ENCODE measurements at regions not wholly inside any gene's neighbourhood (a gene's known extent, or its start where the extent isn't known, plus 50 kb on each side); places are given as distances from the start of the nearest gene placed in this dataset.

GRCh38 chr21:34219334-34220060 is 144.3 kb upstream of the KCNE2 start:
- no peak for TF ChIP-seq CTCF (IDR thresholded peaks at IDR 0.05)
- no peak for DNase-seq (ENCODE audit: low spot score)
- no peak for ATAC-seq (ENCODE audit: low FRiP score)

- ATAC-seq (ENCODE audit: low FRiP score) (no peak), DNase-seq (ENCODE audit: low spot score) (no peak)
- TF ChIP-seq CTCF (IDR thresholded peaks at IDR 0.05), result no peak
Measured at GRCh38 chr21:34220556-34221195, 143.1 kb upstream of the KCNE2 start.

DNA sequence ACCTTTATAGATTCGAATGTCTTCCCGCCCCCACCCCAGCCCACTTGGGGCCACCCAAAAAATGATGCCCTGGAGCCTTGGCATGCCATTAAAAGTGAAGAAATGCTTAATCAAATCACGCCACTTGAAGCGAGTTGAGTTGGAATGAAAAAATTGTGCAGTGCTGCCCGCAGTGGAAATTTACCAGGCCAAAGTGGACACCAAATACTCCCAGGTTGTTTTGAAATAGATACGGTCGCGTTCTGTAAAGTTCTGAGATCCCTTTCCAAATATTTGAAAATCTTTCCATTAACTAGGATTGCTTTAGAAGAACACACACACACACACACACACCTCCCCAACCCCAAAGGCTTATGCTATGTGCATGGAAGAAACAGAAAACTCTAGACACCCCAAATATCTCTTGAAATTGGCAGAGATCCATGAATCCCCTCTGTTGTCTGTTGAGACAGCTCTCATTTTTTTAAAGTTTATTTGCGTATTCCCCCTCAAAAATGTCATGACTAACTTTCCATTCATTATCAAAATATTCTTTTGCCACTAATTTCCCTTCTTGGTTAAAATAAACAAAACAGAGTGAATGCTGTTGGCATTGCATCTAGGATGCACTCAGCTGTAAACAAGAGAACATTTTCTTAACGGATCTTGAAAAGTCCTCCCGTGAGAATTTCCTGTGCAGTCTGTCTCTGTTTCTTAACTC is 142.3 kb upstream of the KCNE2 start:
- ATAC-seq (ENCODE audit: low FRiP score) (no peak), DNase-seq (ENCODE audit: low spot score) (no peak)
- TF ChIP-seq CTCF (IDR thresholded peaks at IDR 0.05), result no peak

DNA sequence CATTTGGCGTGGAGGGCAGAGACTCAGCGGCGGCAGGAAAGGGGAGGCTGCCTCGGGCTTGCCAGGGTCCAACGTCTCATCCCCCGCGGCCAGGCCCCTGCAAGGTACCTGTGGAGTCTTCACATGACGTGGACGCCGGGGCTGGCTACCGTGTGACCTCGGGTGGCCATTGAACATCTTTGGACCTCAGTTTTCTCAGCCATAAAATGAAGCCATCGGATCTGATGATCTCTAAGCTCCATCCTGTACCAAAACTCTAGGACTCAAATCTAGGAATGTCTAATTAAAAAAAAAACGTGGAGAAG is 141.8 kb upstream of the KCNE2 start:
- ATAC-seq (ENCODE audit: low FRiP score) (no peak), DNase-seq (ENCODE audit: low spot score) (no peak)
- no peak for TF ChIP-seq CTCF (IDR thresholded peaks at IDR 0.05)

GRCh38 chr21:34223376-34223775 is 140.4 kb upstream of the KCNE2 start:
- ATAC-seq (ENCODE audit: low FRiP score) (no peak), DNase-seq (ENCODE audit: low spot score) (no peak)
- TF ChIP-seq CTCF (IDR thresholded peaks at IDR 0.05), result no peak

DNA sequence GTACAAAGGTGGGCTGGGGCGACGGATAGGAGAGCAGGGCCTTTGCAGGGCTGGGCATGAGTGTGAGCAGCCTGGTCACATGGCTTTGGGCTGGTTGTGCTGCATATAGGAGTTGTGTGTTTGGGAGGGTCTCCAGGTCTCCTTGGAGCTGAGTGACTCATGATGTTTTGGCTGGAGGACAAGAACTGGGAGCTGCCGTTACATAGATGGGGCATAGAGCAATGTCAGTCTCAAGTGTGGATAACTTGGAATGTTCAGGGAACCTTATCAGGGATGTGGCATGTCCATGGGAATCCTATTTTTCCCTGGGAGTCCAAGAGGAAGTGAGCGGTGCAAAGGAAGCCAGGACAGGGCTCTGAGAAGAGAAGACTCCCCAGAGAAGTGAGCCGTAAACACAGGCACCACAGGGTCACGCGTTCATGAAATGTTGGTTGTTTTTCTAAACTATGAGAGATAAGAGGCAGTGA is 136.4 kb upstream of the KCNE2 start:
- ATAC-seq (ENCODE audit: low FRiP score) (peak; percentile 47), DNase-seq (ENCODE audit: low spot score) (no peak)
- no peak for TF ChIP-seq CTCF (IDR thresholded peaks at IDR 0.05)

Measured in omental fat pad (tissue), 3 donors.